ENCODE measurements at regions not wholly inside any gene's neighbourhood (a gene's known extent, or its start where the extent isn't known, plus 50 kb on each side); places are given as distances from the start of the nearest gene placed in this dataset.

GRCh38 chr5:92106808-92107207, 723.7 kb upstream of the ARRDC3 start:
- TF ChIP-seq, protein P1, sequence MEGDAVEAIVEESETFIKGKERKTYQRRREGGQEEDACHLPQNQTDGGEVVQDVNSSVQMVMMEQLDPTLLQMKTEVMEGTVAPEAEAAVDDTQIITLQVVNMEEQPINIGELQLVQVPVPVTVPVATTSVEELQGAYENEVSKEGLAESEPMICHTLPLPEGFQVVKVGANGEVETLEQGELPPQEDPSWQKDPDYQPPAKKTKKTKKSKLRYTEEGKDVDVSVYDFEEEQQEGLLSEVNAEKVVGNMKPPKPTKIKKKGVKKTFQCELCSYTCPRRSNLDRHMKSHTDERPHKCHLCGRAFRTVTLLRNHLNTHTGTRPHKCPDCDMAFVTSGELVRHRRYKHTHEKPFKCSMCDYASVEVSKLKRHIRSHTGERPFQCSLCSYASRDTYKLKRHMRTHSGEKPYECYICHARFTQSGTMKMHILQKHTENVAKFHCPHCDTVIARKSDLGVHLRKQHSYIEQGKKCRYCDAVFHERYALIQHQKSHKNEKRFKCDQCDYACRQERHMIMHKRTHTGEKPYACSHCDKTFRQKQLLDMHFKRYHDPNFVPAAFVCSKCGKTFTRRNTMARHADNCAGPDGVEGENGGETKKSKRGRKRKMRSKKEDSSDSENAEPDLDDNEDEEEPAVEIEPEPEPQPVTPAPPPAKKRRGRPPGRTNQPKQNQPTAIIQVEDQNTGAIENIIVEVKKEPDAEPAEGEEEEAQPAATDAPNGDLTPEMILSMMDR (IDR thresholded peaks at IDR 0.05), result no peak
- no peak for TF ChIP-seq POLR2A (IDR thresholded peaks at IDR 0.05)
